PFSK-1 (cell line): ENCODE measurements at regions not wholly inside any gene's neighbourhood (a gene's known extent, or its start where the extent isn't known, plus 50 kb on each side); places are given as distances from the start of the nearest gene placed in this dataset.

Source experiments
- FOXP2 ChIP-seq: optimal IDR thresholded peaks from 2 replicates; pipeline ENCODE3; 2011; ENCODE audit warnings: borderline replicate concordance, control low read depth, inconsistent platforms; ENCODE audit not compliant: insufficient read depth; ENCODE audit errors: extremely low read length, extremely low read depth
- POLR2AphosphoS5 ChIP-seq: IDR thresholded peaks from 2 replicates; pipeline ENCODE4 v1.6.1; 2012; ENCODE audit warnings: low read depth, mild to moderate bottlenecking, control low read depth, low read length, moderate library complexity
- REST ChIP-seq, 2 experiments: IDR thresholded peaks; 2 replicates each; pipeline versions ENCODE4 v1.6.1 to v1.8.0; 2011 to 2012; ENCODE audit warnings: low read depth in 2 of 2, low read length in 2 of 2, control low read depth in 1 of 2, inconsistent platforms in 1 of 2, mild to moderate bottlenecking in 1 of 2, moderate library complexity in 1 of 2; ENCODE audit not compliant: insufficient read depth in 1 of 2
- SIN3A ChIP-seq: IDR thresholded peaks from 2 replicates; pipeline ENCODE4 v1.6.1; 2012; ENCODE audit warnings: mild to moderate bottlenecking, low read length, moderate library complexity, borderline replicate concordance; ENCODE audit not compliant: insufficient read depth
- TAF1 ChIP-seq: IDR thresholded peaks from 2 replicates; pipeline ENCODE4 v1.6.1; 2012; ENCODE audit warnings: low read length, control low read depth, borderline replicate concordance; ENCODE audit not compliant: insufficient read depth

GRCh38 chr5:158544388-158545339, 555.1 kb downstream of the EBF1 start:
- no peak for TF ChIP-seq POLR2AphosphoS5
- TF ChIP-seq FOXP2 = no peak
- TF ChIP-seq TAF1 = no peak
- TF ChIP-seq SIN3A = no peak
- TF ChIP-seq REST (IDR thresholded peaks at IDR 0.05; ENCODE audit: insufficient read depth in 1 of 2, low read depth in 2 of 2, low read length in 2 of 2) = no peak

GRCh38 chr5:158543539-158544387, 556.0 kb downstream of the EBF1 start:
- TF ChIP-seq POLR2AphosphoS5 (no peak; the same call in 1 of the 2 replicates), TAF1 (peak; percentile 71; the same call in 1 of the 2 replicates), FOXP2 (no peak), SIN3A (no peak), REST (IDR thresholded peaks at IDR 0.05; ENCODE audit: insufficient read depth in 1 of 2, low read depth in 2 of 2, low read length in 2 of 2) (peak in 1 of 2 experiments; percentile 58; a peak in 1 of 4 replicates)

- TF ChIP-seq FOXP2 (no peak), REST (IDR thresholded peaks at IDR 0.05; ENCODE audit: insufficient read depth in 1 of 2, low read depth in 2 of 2, low read length in 2 of 2) (no peak), TAF1 (no peak), SIN3A (no peak), POLR2AphosphoS5 (no peak)
Observed at GRCh38 chr5:158541536-158542297, 558.0 kb downstream of the EBF1 start.

- TF ChIP-seq TAF1 = no peak
- TF ChIP-seq POLR2AphosphoS5 = no peak
- TF ChIP-seq REST (IDR thresholded peaks at IDR 0.05; ENCODE audit: insufficient read depth in 1 of 2, low read depth in 2 of 2, low read length in 2 of 2) = no peak
- no peak for TF ChIP-seq FOXP2
- TF ChIP-seq SIN3A = no peak
Observed at GRCh38 chr5:158538506-158539074, 561.1 kb downstream of the EBF1 start.
